Astrocyte (in vitro differentiated cells and primary cell): ENCODE measurements at regions not wholly inside any gene's neighbourhood (a gene's known extent, or its start where the extent isn't known, plus 50 kb on each side); places are given as distances from the start of the nearest gene placed in this dataset.
"Not testable (repeated sequence)": the region's sequence is repeated elsewhere in the genome, so short reads cannot be mapped to it uniquely, and the experiment has no call there.

Experiments used
- DNase-seq: peaks from one replicate; pipeline ENCODE4 v3.0.0-alpha.2; 2010; ENCODE audit warnings: low read depth
- FAIRE-seq: peaks from 2 replicates; lab custom pipeline; 2011; peaks lifted over from hg19 to GRCh38; lab: Jason Lieb, UNC
- H2AFZ ChIP-seq: 2 replicates; pipeline ENCODE4 v1.6.0; 2012; ENCODE audit warnings: low read depth, low read length, inconsistent platforms
- H3K27ac ChIP-seq: 2 replicates; pipeline ENCODE4 v1.5.1; 2011; ENCODE audit warnings: low read depth, low read length, inconsistent platforms
- H3K27me3 ChIP-seq: 2 replicates; pipeline ENCODE4 v1.6.0; 2011; ENCODE audit warnings: low read length, inconsistent platforms; ENCODE audit not compliant: insufficient read depth
- H3K36me3 ChIP-seq: 2 replicates; pipeline ENCODE4 v1.5.1; 2011; ENCODE audit warnings: low read length, inconsistent platforms; ENCODE audit not compliant: insufficient read depth
- H3K4me1 ChIP-seq: 2 replicates; pipeline ENCODE4 v1.5.1; 2011; ENCODE audit warnings: low read length, inconsistent platforms; ENCODE audit not compliant: insufficient read depth
- H3K4me2 ChIP-seq: 2 replicates; pipeline ENCODE4 v1.6.0; 2012; ENCODE audit warnings: low read length, inconsistent platforms
- H3K4me3 ChIP-seq: 2 replicates; pipeline ENCODE4 v1.5.1; 2011; ENCODE audit warnings: low read depth, mild to moderate bottlenecking, low read length, inconsistent platforms; ENCODE audit not compliant: insufficient read depth
- H3K79me2 ChIP-seq: 2 replicates; pipeline ENCODE4 v1.6.0; 2012; ENCODE audit warnings: mild to moderate bottlenecking, low read length, inconsistent platforms; ENCODE audit not compliant: insufficient read depth
- H3K9ac ChIP-seq: 2 replicates; pipeline ENCODE4 v1.6.0; 2012; ENCODE audit warnings: mild to moderate bottlenecking, low read length, inconsistent platforms
- H3K9me3 ChIP-seq: 2 replicates; pipeline ENCODE4 v1.5.1; 2012; ENCODE audit warnings: low read depth, mild to moderate bottlenecking, low read length, inconsistent platforms; ENCODE audit not compliant: insufficient read depth
- H4K20me1 ChIP-seq: 2 replicates; pipeline ENCODE4 v1.6.0; 2012; ENCODE audit warnings: low read length, inconsistent platforms; ENCODE audit not compliant: insufficient read depth
- H3K27ac Mint-ChIP-seq: one replicate; pipeline ENCODE4 v1.8.0; 2021; ENCODE audit warnings: mild to moderate bottlenecking, mixed read lengths; ENCODE audit not compliant: unreplicated experiment
- H3K27me3 Mint-ChIP-seq: one replicate; pipeline ENCODE4 v1.8.0; 2021; ENCODE audit warnings: low read depth, mixed read lengths; ENCODE audit not compliant: unreplicated experiment
- H3K36me3 Mint-ChIP-seq: one replicate; pipeline ENCODE4 v1.8.0; 2021; ENCODE audit warnings: low read depth, mixed read lengths; ENCODE audit not compliant: unreplicated experiment
- H3K4me1 Mint-ChIP-seq: one replicate; pipeline ENCODE4 v1.8.0; 2021; ENCODE audit warnings: low read depth, mixed read lengths; ENCODE audit not compliant: unreplicated experiment
- H3K4me3 Mint-ChIP-seq: one replicate; pipeline ENCODE4 v1.8.0; 2021; ENCODE audit warnings: mild to moderate bottlenecking, moderate library complexity, mixed read lengths; ENCODE audit not compliant: unreplicated experiment
- H3K9me3 Mint-ChIP-seq: one replicate; pipeline ENCODE4 v1.8.0; 2021; ENCODE audit warnings: mild to moderate bottlenecking, mixed read lengths; ENCODE audit not compliant: unreplicated experiment
- EZH2 ChIP-seq: IDR thresholded peaks from 2 replicates; pipeline ENCODE4 v1.6.1; 2012; ENCODE audit warnings: mild to moderate bottlenecking, low read length, inconsistent platforms; ENCODE audit not compliant: insufficient read depth
- TF ChIP-seq, protein P1 (sequence below): IDR thresholded peaks from 2 replicates; pipeline ENCODE4 v1.5.1; 2011; ENCODE audit warnings: low read depth, mild to moderate bottlenecking, inconsistent platforms, low read length, moderate library complexity; ENCODE audit not compliant: insufficient read depth

- TF ChIP-seq, protein P1, sequence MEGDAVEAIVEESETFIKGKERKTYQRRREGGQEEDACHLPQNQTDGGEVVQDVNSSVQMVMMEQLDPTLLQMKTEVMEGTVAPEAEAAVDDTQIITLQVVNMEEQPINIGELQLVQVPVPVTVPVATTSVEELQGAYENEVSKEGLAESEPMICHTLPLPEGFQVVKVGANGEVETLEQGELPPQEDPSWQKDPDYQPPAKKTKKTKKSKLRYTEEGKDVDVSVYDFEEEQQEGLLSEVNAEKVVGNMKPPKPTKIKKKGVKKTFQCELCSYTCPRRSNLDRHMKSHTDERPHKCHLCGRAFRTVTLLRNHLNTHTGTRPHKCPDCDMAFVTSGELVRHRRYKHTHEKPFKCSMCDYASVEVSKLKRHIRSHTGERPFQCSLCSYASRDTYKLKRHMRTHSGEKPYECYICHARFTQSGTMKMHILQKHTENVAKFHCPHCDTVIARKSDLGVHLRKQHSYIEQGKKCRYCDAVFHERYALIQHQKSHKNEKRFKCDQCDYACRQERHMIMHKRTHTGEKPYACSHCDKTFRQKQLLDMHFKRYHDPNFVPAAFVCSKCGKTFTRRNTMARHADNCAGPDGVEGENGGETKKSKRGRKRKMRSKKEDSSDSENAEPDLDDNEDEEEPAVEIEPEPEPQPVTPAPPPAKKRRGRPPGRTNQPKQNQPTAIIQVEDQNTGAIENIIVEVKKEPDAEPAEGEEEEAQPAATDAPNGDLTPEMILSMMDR: no peak
- TF ChIP-seq EZH2: no peak
- Mint-ChIP-seq H3K27me3 (no peaks in the 10 kb centered on the region), H3K4me1 (no peaks in the 10 kb centered on the region)
Observed at GRCh38 chr6:67811239-67812037, 823.6 kb upstream of the ADGRB3 start.

DNA sequence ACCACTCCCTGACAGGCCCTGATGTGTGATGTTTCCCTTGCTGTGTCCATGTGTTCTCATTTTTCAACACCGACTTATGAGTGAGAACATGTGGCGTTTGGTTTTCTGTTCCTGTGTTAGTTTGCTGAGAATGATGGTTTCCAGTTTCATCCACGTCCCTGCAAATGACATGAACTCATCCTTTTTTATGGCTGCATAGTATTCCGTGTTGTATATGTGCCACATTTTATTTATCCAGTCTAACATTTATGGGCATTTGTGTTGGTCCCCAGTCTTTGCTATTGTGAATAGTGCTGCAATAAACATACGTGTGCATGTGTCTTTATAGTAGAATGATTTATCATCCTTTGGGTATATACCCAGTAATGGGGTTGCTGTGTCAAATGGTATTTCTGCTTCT is 830.3 kb upstream of the ADGRB3 start:
- not testable (repeated sequence) for FAIRE-seq, H3K27me3 ChIP-seq

More at GRCh38 chr6:67811239-67812037, 823.6 kb upstream of the ADGRB3 start:
- peaks cover 10% of the 10 kb centered on the region for H3K9me3 Mint-ChIP-seq
- H3K4me3 Mint-ChIP-seq: no peak overlapping the region
- no peak overlapping the region for H3K9ac ChIP-seq
- H3K36me3 ChIP-seq: no peaks in the 10 kb centered on the region
- H3K27ac Mint-ChIP-seq: no peak overlapping the region
- no peak overlapping the region for H2AFZ ChIP-seq
- peaks cover 7% of the 10 kb centered on the region for H3K9me3 ChIP-seq
- H3K79me2 ChIP-seq: no peaks in the 10 kb centered on the region
- no peak overlapping the region for H3K4me3 ChIP-seq
- no peaks in the 10 kb centered on the region for H4K20me1 ChIP-seq
- no peak for FAIRE-seq
- no peaks in the 10 kb centered on the region for H3K27me3 ChIP-seq
- no peaks in the 10 kb centered on the region for H3K4me1 ChIP-seq
- no peak for DNase-seq
- no peaks in the 10 kb centered on the region for H3K36me3 Mint-ChIP-seq
- H3K4me2 ChIP-seq: no peak overlapping the region
- no peak overlapping the region for H3K27ac ChIP-seq

GRCh38 chr6:67802771-67803170 is 832.3 kb upstream of the ADGRB3 start:
- FAIRE-seq (no peak), DNase-seq (no peak)
- no peaks in the 10 kb centered on the region for H3K9me3 Mint-ChIP-seq
- TF ChIP-seq, protein P1: no peak
- no peak for TF ChIP-seq EZH2
- no peaks in the 10 kb centered on the region for H3K27me3 Mint-ChIP-seq
- Histone ChIP-seq H2AFZ (no peak overlapping the region), H3K79me2 (no peaks in the 10 kb centered on the region), H3K4me1 (no peaks in the 10 kb centered on the region), H3K4me3 (no peak overlapping the region), H3K27me3 (no peaks in the 10 kb centered on the region), H3K4me2 (no peak overlapping the region), H3K9ac (no peak overlapping the region), H4K20me1 (no peaks in the 10 kb centered on the region), H3K36me3 (no peaks in the 10 kb centered on the region), H3K9me3 (no peaks in the 10 kb centered on the region), H3K27ac (no peak overlapping the region)
- no peak overlapping the region for H3K27ac Mint-ChIP-seq
- peaks cover 10% of the 10 kb centered on the region for H3K4me1 Mint-ChIP-seq
- H3K4me3 Mint-ChIP-seq: no peak overlapping the region
- H3K36me3 Mint-ChIP-seq: no peaks in the 10 kb centered on the region

More for the DNA sequence above, 830.3 kb upstream of the ADGRB3 start:
- not testable (repeated sequence) for H3K36me3 ChIP-seq, H3K4me1 Mint-ChIP-seq, H3K4me3 ChIP-seq, H3K27ac Mint-ChIP-seq, H3K27ac ChIP-seq, H3K36me3 Mint-ChIP-seq, H4K20me1 ChIP-seq, H3K4me1 ChIP-seq, H3K9ac ChIP-seq, H3K4me2 ChIP-seq, H3K9me3 ChIP-seq, H3K27me3 Mint-ChIP-seq, DNase-seq, H3K9me3 Mint-ChIP-seq, H3K4me3 Mint-ChIP-seq, H2AFZ ChIP-seq, H3K79me2 ChIP-seq
